ENCODE measurements at regions not wholly inside any gene's neighbourhood (a gene's known extent, or its start where the extent isn't known, plus 50 kb on each side); places are given as distances from the start of the nearest gene placed in this dataset.

GRCh38 chr5:89904442-89904841 is 505.1 kb downstream of the CETN3 start:
- no peak for DNase-seq

- DNase-seq: no peak
These were observed 507.6 kb downstream of the CETN3 start for GRCh38 chr5:89901983-89902382.

- DNase-seq: no peak
These were observed 508.2 kb downstream of the CETN3 start for GRCh38 chr5:89901346-89901745.

GRCh38 chr5:89900346-89900745 is 509.2 kb downstream of the CETN3 start:
- no peak for DNase-seq

GRCh38 chr5:89899559-89899958 is 510.0 kb downstream of the CETN3 start:
- DNase-seq: no peak

GRCh38 chr5:89893546-89893945 is 516.0 kb downstream of the CETN3 start:
- DNase-seq: no peak

GRCh38 chr5:89885670-89886069 is 523.9 kb downstream of the CETN3 start:
- DNase-seq: no peak

- no peak for DNase-seq
These were observed 525.6 kb downstream of the CETN3 start for GRCh38 chr5:89883967-89884366.

GRCh38 chr5:89878140-89879132 is 531.1 kb downstream of the CETN3 start:
- no peak for DNase-seq

- no peak for DNase-seq
These were observed 537.6 kb downstream of the CETN3 start for GRCh38 chr5:89871906-89872305.

- DNase-seq: no peak
These were observed 540.2 kb downstream of the CETN3 start for GRCh38 chr5:89869346-89869745.

GRCh38 chr5:89866410-89866809 is 543.1 kb downstream of the CETN3 start:
- no peak for DNase-seq

- DNase-seq: no peak
These were observed 544.6 kb downstream of the CETN3 start for GRCh38 chr5:89864941-89865340.

- no peak for DNase-seq
These were observed 551.8 kb downstream of the CETN3 start for GRCh38 chr5:89857790-89858189.

- DNase-seq: no peak
These were observed 554.1 kb downstream of the CETN3 start for GRCh38 chr5:89855417-89855816.

- no peak for DNase-seq
These were observed 557.6 kb downstream of the CETN3 start for GRCh38 chr5:89851911-89852310.

GRCh38 chr5:89850513-89850865 is 559.1 kb downstream of the CETN3 start:
- DNase-seq: no peak

GRCh38 chr5:89849830-89850512 is 559.6 kb downstream of the CETN3 start:
- DNase-seq: no peak

- no peak for DNase-seq
These were observed 561.8 kb downstream of the CETN3 start for GRCh38 chr5:89847743-89848142.

GRCh38 chr5:89844548-89844947 is 565.0 kb downstream of the CETN3 start:
- no peak for DNase-seq

GRCh38 chr5:89842531-89842930 is 567.0 kb downstream of the CETN3 start:
- DNase-seq: no peak

GRCh38 chr5:89840906-89841305 is 568.6 kb downstream of the CETN3 start:
- DNase-seq: no peak

- no peak for DNase-seq
These were observed 578.9 kb downstream of the CETN3 start for GRCh38 chr5:89830691-89831090.

- no peak for DNase-seq
These were observed 581.6 kb downstream of the CETN3 start for GRCh38 chr5:89827960-89828359.
